ENCODE measurements at regions not wholly inside any gene's neighbourhood (a gene's known extent, or its start where the extent isn't known, plus 50 kb on each side); places are given as distances from the start of the nearest gene placed in this dataset.

DNA sequence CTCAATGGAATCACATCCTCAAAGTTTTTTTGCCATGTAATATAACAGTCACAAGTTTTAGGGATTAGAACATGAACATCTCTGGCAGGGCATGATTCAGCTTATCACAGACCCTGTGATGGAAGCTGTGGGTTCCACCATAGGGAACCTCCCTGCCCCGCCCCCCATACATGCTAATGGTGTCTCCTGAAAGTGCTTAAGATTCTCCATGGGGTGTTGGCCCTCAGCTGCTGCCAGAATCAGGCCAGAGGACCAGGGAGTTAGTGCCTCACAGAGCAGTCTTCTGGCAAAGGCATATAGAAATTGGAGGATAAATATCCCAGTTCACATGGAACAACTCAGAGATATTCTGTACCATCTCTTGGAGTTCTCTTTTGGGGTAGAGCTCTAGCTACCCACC lies 119.4 kb downstream of the RAB11FIP2 start:
- no peak for DNase-seq (ENCODE audit: low spot score)

DNA sequence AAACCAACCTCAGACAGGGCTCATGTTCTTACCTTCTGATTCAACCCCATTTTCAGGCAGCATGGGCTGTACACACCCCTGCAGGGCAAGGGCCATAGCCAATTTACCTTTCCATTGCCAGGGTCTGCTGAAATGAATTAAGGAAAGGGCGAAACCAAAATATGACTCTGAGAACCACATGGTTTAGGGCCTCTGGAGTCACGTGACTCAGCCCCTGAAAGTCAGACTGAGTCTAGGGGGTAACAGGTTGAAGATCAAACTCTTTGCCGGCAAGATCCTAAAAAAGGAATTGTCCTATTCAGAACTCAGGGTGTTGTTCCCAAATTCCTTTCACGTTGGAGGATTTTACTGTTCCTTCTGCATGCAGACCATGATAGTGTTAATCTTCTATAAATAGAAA lies 118.9 kb downstream of the RAB11FIP2 start:
- DNase-seq (ENCODE audit: low spot score) = no peak

DNA sequence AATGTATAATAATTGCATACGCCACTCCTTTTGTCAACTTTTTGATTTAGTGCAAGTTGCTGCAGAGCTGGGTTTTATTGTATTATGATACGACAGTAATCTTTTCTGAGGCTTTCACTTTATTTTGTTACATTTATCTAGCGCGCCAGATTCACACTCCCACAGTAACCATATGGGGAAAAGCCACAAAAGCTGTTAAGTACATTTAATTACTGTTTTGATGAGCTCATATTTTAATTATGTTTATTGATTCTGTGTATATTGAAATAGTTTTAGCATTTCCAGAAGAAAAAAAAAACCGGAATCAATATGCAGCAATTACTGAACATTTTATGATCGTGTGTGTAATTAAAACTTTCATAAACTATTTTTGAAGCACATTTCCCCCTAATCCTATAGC lies 118.5 kb downstream of the RAB11FIP2 start:
- DNase-seq (ENCODE audit: low spot score) = no peak

DNA sequence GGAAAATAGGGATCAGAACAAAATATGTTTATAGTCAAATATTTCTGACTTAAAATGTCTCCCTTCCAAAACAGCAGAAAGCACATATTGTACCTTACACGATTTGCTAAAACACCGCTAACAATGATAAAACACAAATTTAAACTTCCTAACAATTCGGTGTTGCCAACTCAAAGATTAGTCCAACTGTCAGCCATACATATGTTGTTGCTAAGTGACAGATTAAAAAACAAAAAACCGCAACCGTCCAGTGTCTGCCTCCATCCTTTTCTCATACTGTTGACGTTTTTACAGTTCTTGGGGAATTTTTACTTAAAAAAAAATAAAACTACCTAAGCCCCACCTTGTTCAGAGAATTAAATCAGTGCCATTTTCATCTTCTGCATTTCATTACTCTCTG lies 118.0 kb downstream of the RAB11FIP2 start:
- no peak for DNase-seq (ENCODE audit: low spot score)

DNA sequence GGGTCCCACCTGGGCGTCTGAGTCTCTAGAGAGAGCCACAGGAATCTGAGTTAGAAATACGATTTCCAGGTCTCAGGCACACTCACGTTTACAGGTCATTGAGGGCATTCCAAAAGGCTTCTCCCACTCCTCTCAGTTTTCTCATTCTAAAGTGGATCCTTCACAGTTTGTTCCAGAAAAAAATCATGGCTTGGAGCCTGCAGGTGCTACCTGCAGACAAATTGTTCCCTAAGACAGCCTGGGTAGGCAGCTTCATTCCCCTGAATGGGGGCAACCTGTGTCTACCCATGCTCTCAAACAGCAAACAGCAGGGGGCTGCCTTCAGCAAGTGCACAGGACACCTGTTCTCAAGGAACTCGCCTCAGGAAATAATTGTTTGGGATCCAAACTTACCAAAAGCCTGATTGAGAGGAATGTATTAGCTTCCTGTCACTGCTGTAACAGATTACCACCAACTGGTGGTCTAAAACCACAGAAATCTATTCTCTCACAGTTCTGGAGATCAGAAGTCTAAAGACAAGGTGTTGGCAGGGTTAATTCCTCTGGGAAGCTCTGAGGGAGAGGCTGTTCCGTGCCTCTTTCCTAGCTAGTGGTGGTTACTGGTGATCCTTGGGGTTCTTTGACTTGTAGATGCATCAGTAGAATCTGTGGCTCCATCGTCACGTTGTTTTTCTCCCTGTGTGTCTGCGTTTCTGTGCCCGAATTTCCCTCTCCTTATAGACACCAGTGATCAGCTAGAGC lies 117.2 kb downstream of the RAB11FIP2 start:
- no peak for DNase-seq (ENCODE audit: low spot score)

DNA sequence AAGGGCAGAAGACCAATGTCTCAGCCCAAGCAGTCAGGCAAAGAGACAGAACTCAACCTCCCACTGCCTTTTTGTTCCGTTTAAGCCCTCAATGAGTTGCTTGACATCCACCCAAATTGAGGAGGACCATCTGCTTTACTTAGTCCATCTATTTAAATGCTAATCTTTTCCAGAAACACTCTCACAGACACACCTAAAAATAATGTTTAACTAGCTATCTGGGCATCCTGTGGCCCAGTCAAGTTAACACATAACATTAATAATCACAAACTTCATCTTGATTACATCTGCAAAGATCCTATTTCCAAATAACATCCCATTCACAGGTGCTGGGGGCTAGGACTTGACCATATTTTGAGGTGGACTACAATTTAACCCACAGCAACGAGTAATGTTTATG lies 115.7 kb downstream of the RAB11FIP2 start:
- DNase-seq (ENCODE audit: low spot score) = no peak

DNA sequence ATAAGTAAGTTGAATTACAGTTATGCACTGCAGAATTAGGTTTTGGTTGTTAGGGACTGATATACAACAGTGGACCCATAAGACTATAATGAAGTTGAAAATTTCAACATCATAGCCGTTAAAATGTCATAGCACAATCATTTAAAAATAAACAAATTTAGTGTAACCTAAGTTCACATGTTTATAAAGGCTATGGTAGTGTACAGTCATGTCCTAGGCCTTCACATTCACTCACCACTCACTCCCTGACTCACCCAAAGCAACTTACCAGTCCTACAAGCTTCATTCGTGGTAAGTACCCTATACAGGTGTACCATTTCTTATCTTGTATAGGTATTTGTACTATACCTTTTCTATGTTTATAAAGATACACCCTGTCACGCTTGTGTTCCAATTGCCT lies 113.7 kb downstream of the RAB11FIP2 start:
- DNase-seq (ENCODE audit: low spot score) = no peak

DNA sequence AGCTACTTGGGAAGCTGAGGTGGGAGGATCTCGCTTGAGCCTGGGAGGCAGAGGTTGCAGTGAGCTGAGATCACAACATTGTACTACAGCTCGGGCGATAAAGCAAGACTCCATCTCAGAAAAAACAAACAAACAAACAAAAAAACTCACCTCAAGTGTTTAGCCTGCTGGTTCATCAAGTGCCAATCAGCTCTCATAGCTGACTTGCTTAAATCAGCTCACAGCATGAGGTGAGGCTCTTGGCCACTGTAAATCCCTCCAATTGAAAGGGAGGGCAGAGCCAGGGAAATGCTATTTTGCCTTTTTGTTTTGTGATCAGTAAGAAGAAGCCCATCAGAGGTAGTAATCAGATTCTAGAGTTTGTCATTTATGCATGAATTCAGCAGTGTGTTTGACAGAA lies 112.3 kb downstream of the RAB11FIP2 start:
- DNase-seq (ENCODE audit: low spot score) = no peak

DNA sequence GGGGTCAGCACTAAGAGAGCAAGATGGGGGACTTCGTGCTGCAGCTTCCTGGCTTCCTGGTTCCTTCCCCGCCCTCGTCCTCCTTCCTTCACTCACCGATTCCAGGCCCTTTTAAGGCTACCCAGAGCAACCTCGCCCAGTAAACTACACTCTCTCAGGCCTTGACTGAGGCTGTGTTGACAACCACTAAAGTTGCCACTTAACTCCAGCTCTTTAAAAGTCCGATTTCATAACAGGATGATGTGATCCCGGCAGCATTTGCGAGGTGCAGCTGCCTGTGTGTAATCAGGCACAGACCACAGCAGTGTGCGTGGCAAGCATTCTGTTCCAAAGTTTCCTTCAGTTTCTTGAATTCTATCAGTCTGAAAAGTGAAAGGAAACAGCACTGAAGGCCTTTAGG lies 110.6 kb downstream of the RAB11FIP2 start:
- DNase-seq (ENCODE audit: low spot score) = no peak

DNA sequence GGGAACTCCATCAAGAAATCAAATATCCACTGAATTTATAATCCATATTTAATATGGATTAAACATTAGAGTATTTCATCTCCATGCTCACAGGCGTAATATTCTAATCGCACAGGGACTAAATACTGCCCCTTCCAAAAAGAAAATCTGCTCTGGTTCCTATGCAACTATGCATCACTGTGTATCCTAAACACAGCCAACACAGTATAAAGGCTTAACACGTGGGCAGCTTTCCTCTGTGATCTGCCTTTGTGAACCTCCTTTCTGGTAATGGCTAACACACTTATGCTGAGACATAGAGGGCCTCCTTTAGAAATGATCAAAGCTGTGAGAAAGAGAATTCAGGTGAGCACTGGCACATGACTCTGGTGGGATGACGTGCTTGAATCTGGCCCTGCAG lies 110.2 kb downstream of the RAB11FIP2 start:
- DNase-seq (ENCODE audit: low spot score) = no peak

DNA sequence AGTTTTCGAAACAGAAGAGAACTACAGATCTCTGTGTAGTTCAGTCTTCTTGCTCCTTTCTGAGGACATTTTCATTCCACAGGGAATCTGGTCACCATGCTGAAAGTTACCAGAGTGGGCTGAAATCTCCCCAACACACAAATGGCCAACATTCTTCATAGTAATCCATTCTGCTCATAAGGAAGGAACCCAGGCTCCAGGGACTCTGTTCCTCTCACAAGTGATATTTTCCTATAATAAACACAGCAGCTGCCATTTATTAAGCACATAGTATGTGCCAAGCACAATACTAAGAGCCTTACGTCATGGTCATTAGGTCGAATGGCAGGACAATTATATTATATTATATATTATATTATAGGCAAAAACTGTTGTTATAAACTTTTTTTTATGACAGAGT lies 109.8 kb downstream of the RAB11FIP2 start:
- DNase-seq (ENCODE audit: low spot score) = no peak

DNA sequence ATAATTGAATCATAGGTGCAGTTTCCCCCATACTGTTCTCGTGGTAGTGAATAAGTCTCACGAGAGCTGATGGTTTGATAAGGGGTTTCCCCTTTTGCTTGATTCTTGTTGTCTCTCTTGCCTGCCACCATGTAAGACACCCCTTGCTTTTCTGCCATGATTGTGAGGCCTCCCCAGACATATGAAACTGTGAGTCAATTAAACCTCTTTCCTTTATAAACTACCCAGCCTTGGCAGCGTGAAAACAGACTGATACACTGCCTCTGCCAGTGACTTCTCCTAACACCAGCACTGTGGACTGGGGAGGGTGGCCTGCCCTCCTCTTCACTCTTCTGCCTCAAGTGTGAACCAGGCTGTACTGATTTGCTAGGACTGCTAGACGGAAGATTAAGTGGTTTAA lies 108.6 kb downstream of the RAB11FIP2 start:
- DNase-seq (ENCODE audit: low spot score) = no peak

DNA sequence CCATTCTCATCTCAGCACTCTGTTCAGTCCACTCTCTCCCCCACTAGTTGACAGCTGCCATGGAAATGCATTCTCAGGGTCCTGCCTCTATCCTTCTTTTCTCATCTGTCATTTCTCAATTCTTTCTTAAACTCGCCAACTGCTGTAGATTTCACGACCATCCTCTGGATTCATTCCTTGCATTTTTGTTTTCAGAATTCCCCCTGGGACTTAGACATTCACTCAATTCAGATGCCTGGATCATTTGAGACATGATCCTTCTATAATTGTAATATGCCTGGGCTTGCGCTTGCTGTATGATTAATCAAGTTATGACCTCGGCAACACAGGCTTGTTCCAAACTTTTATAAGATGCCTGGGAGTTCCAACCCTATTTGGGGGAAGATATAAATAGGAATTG lies 104.5 kb downstream of the RAB11FIP2 start:
- no peak for DNase-seq (ENCODE audit: low spot score)

DNA sequence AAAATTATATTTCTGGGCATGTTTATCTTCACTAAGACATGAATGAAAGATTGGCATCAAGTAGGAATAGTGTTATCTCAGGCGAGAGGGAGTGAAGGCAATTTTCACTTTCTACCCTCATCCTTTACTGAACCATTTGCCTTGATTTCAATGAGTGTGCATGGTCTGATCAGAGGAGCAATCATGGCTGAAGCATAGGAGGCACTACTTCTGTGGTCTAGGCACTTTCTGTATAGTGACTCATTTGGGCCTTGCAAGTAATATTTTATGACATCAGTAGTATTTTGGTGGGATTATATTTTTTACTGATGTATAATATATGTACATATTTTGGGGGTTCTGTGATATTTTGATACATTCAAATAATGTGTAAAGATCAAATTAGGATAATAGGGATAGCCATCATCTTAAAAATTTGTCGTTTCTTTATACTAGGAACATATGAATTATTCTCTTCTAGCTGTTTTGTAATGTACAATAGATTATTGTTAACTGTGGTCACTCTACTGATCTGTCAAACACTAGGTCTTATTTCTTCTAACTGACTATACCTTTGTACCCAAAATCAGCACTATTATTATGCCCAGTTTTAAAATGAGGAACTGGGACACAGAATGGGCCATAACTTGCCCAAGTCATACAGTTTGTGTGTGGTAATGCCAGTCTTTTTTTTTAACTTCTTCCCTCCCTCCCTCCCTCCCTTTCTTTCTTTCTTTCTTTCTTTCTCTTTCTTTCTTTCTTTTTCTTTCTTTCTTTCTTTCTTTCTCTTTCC lies 101.9 kb downstream of the RAB11FIP2 start:
- DNase-seq (ENCODE audit: low spot score) = no peak

DNA sequence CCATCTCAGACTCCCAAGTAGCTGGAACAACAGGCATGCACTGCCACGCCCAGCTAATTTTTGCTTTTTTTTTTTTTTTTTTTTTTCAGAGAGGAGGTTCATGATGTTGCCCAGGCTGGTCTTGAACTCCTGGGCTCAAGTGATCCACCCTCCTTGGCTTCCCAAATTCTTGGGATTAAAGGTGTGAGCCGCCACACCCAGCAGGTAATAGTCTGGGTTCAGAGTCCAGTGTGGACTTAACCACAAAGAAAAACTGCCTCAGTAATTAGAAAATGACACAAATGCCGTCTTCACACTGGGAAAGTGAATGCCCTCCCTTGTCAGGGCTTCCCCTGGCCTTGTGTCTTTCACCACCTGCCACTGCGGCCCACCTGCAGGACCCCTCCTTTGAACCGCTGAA lies 101.1 kb downstream of the RAB11FIP2 start:
- DNase-seq (ENCODE audit: low spot score) = no peak

DNA sequence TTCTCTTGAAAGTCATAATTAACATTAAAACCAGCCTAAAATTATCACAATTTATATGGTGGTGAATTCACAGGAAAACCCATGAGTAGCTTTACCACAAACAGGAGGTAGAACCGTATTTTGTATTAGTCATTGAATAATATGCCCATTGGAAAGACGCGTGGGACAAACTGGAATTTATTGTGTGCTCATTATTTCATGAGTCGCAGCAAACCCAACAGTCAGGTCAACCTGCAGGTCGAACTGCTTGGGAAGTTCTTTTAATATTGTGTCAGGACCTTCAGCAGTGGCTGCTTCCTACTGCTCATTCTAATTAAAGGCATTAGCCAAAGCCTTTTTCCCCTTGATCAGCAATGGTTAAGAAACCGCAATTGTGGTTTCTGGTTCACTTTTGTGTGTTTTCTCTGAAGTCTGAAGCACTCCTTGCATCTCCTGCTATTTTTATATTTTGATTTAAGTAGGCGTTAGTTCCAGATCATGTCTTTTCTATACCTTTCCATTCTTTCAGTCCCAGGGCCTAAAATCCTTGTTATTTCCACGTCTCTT lies 100.1 kb downstream of the RAB11FIP2 start:
- no peak for DNase-seq (ENCODE audit: low spot score)

DNA sequence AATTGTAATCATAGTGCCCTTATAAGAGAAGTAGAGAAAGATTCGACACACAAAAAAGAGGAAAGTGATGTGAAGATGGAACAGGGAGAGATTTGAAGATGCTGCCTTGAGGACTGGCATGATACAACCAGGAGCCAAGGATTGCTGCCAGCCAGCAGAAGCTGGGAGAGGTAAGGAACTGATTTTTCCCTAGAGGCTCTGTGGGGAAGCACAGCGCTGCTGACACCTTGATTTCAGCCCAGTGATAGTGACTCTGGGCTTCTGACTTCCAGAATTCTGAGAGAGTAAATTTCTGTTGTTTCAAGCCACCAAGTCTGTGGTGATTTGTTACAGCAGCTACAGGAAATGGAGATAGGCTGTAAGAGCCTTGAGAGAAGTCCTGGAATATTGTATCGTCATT lies 98.2 kb downstream of the RAB11FIP2 start:
- DNase-seq (ENCODE audit: low spot score) = no peak

DNA sequence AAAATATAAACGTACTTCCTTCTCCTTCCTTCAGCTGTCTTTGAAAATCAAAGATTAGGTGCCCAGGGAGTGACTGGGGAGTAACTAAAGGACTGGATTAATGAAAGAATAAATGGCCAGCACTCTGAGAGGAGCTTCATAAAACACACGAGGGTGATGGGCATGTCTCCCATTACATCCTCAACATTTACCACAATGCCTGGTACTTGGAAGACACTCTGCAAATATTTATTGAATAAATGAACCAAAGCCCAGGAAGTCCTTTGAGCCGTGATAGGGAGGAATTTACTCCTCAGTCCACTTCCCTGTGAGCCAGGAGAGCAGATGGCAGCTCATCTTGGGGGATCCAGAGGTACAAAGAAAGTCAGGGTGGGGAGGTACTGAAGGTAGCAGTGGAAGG lies 96.3 kb downstream of the RAB11FIP2 start:
- no peak for DNase-seq (ENCODE audit: low spot score)
